GM23338 (cell line): ENCODE measurements at regions not wholly inside any gene's neighbourhood (a gene's known extent, or its start where the extent isn't known, plus 50 kb on each side); places are given as distances from the start of the nearest gene placed in this dataset.

Experiments used
- ATAC-seq: fragments of 200-7000 bp; cut with Tn5 transposase; 3 replicates; pipeline ENCODE4 v1.9.1; 2020
- DNase-seq: peaks from one replicate; pipeline ENCODE4 v3.0.0-alpha.2; 2015; ENCODE audit warnings: low spot score
- H2AFZ ChIP-seq: fragments of 200-600 bp; sonication (generic); 2 replicates; pipeline ENCODE4 v1.8.0; 2016; ENCODE audit warnings: antibody characterized with exemption, mild to moderate bottlenecking, moderate library complexity
- H3F3A ChIP-seq: fragments of 200-600 bp; sonication (generic); replicated peaks from 2 replicates; pipeline ENCODE4 v1.8.0; 2017; ENCODE audit warnings: antibody characterized with exemption, mixed run types, low read depth
- H3K27ac ChIP-seq: fragments of 200-600 bp; sonication (generic); 2 replicates; pipeline ENCODE4 v1.6.1; 2016; ENCODE audit warnings: low read depth
- H3K27me3 ChIP-seq: fragments of 200-600 bp; sonication (generic); 2 replicates; pipeline ENCODE4 v1.8.0; 2016; ENCODE audit warnings: mild to moderate bottlenecking, mixed run types, moderate library complexity; ENCODE audit not compliant: insufficient read depth
- H3K36me3 ChIP-seq: fragments of 200-600 bp; sonication (generic); 2 replicates; pipeline ENCODE4 v1.8.0; 2016; ENCODE audit warnings: mild to moderate bottlenecking; ENCODE audit not compliant: insufficient read depth
- H3K4me1 ChIP-seq: fragments of 200-600 bp; sonication (generic); 2 replicates; pipeline ENCODE4 v1.8.0; 2016; ENCODE audit warnings: mild to moderate bottlenecking, moderate library complexity; ENCODE audit not compliant: insufficient read depth
- H3K4me2 ChIP-seq: fragments of 200-600 bp; sonication (generic); 2 replicates; pipeline ENCODE4 v1.7.1; 2017; ENCODE audit warnings: mixed run types
- H3K4me3 ChIP-seq: fragments of 200-600 bp; sonication (generic); 2 replicates; pipeline ENCODE4 v1.6.1; 2016; ENCODE audit warnings: mixed run types
- H3K79me2 ChIP-seq: fragments of 200-600 bp; sonication (generic); replicated peaks from 2 replicates; pipeline ENCODE4 v1.8.0; 2017; ENCODE audit warnings: mild to moderate bottlenecking; ENCODE audit not compliant: insufficient read depth
- H3K9me2 ChIP-seq: fragments of 200-600 bp; sonication (generic); 2 replicates; pipeline ENCODE4 v1.8.0; 2017; ENCODE audit not compliant: insufficient read depth
- H4K20me1 ChIP-seq: fragments of 200-600 bp; sonication (generic); replicated peaks from 2 replicates; pipeline ENCODE4 v1.8.0; 2017; ENCODE audit warnings: mild to moderate bottlenecking; ENCODE audit not compliant: insufficient read depth
- H3K27ac Mint-ChIP-seq: 2 replicates; pipeline ENCODE4 v1.8.0; 2020; ENCODE audit warnings: inconsistent platforms, mild to moderate bottlenecking, moderate library complexity, mixed read lengths
- H3K27me3 Mint-ChIP-seq: 3 replicates; pipeline ENCODE4 v1.8.0; 2022; ENCODE audit warnings: low read depth, mild to moderate bottlenecking, moderate library complexity, mixed read lengths, inconsistent platforms; ENCODE audit not compliant: insufficient read depth, poor library complexity
- H3K36me3 Mint-ChIP-seq: 3 replicates; pipeline ENCODE4 v1.8.0; 2021; ENCODE audit warnings: low read depth, mild to moderate bottlenecking, inconsistent platforms, moderate library complexity, mixed read lengths
- H3K4me1 Mint-ChIP-seq: 3 replicates; pipeline ENCODE4 v1.8.0; 2020; ENCODE audit warnings: mild to moderate bottlenecking, inconsistent platforms, mixed read lengths
- H3K4me3 Mint-ChIP-seq: 3 replicates; pipeline ENCODE4 v1.8.0; 2021; ENCODE audit warnings: moderate library complexity, mild to moderate bottlenecking, inconsistent platforms, mixed read lengths
- H3K9me3 Mint-ChIP-seq: 3 replicates; pipeline ENCODE4 v1.8.0; 2020; ENCODE audit warnings: moderate library complexity, mild to moderate bottlenecking, inconsistent platforms, mixed read lengths
- CREB1 ChIP-seq: fragments of 250-450 bp; sonication (Bioruptor Pico); IDR thresholded peaks from 2 replicates; pipeline ENCODE4 v1.5.0; 2020; ENCODE audit warnings: low read depth, mild to moderate bottlenecking, moderate library complexity
- JUNB ChIP-seq: IDR thresholded peaks from one replicate; pipeline ENCODE4 v1.6.1; 2016; ENCODE audit warnings: antibody characterized with exemption; ENCODE audit not compliant: unreplicated experiment
- STAT1 ChIP-seq: IDR thresholded peaks from one replicate; pipeline ENCODE4 v1.6.1; 2016; ENCODE audit warnings: antibody characterized with exemption; ENCODE audit not compliant: unreplicated experiment
- ZNF114 ChIP-seq: fragments of 250-450 bp; sonication (Bioruptor Pico); IDR thresholded peaks from 2 replicates; pipeline ENCODE4 v1.5.0; 2020; ENCODE audit warnings: mild to moderate bottlenecking, moderate library complexity
- ZNF331 ChIP-seq: fragments of 250-450 bp; sonication (Bioruptor Pico); IDR thresholded peaks from 2 replicates; pipeline ENCODE4 v1.5.0; 2020; ENCODE audit warnings: low read depth, mild to moderate bottlenecking, moderate library complexity
- TF ChIP-seq, protein P1 (sequence below): fragments of 250-450 bp; sonication (Bioruptor Pico); IDR thresholded peaks from 2 replicates; pipeline ENCODE4 v1.5.0; 2020; ENCODE audit warnings: mild to moderate bottlenecking, moderate library complexity
- TF ChIP-seq, protein P2 (sequence below), 2 experiments: fragments of 200-600 bp in 1 of 2; sonication (generic) in 1 of 2; conservative IDR thresholded peaks; 2 replicates each; pipeline versions ENCODE4 v1.5.1 to v1.6.1; 2016 to 2017; ENCODE audit warnings: antibody characterized with exemption in 2 of 2, low read depth in 2 of 2, mild to moderate bottlenecking in 2 of 2, moderate library complexity in 1 of 2

DNA sequence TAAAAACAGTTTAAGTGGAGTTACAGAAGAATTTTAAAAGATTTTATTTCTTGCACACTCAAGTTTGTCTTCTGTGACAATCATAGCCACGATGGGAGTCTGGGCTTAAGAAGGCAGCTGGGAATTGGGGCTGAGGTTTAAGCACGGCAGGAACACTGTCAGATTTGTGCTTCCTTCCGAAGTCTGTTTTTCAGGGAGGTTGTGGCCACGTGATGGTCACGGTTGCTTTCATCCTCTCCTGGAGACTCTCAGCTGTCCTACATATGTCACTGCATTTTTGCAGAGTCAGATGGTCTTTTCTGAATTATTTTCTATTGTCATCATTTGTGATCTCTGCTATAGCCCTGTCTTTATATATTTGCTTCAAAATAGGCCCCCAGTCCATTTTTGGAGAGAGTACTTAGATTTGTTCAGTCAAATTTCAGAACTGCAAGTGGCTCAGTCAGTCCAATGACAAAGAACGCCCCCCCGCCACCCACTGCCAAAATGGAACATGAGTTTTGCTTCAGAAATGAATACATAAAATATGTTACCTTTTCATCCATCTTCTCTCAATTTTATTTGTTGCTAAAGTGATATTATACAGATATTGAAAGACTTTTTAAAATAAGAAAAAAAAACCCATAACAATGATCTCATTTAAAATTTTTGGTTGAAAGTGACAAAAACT, 111.8 kb upstream of the ZFP64 start (continued):
- TF ChIP-seq, protein P1, sequence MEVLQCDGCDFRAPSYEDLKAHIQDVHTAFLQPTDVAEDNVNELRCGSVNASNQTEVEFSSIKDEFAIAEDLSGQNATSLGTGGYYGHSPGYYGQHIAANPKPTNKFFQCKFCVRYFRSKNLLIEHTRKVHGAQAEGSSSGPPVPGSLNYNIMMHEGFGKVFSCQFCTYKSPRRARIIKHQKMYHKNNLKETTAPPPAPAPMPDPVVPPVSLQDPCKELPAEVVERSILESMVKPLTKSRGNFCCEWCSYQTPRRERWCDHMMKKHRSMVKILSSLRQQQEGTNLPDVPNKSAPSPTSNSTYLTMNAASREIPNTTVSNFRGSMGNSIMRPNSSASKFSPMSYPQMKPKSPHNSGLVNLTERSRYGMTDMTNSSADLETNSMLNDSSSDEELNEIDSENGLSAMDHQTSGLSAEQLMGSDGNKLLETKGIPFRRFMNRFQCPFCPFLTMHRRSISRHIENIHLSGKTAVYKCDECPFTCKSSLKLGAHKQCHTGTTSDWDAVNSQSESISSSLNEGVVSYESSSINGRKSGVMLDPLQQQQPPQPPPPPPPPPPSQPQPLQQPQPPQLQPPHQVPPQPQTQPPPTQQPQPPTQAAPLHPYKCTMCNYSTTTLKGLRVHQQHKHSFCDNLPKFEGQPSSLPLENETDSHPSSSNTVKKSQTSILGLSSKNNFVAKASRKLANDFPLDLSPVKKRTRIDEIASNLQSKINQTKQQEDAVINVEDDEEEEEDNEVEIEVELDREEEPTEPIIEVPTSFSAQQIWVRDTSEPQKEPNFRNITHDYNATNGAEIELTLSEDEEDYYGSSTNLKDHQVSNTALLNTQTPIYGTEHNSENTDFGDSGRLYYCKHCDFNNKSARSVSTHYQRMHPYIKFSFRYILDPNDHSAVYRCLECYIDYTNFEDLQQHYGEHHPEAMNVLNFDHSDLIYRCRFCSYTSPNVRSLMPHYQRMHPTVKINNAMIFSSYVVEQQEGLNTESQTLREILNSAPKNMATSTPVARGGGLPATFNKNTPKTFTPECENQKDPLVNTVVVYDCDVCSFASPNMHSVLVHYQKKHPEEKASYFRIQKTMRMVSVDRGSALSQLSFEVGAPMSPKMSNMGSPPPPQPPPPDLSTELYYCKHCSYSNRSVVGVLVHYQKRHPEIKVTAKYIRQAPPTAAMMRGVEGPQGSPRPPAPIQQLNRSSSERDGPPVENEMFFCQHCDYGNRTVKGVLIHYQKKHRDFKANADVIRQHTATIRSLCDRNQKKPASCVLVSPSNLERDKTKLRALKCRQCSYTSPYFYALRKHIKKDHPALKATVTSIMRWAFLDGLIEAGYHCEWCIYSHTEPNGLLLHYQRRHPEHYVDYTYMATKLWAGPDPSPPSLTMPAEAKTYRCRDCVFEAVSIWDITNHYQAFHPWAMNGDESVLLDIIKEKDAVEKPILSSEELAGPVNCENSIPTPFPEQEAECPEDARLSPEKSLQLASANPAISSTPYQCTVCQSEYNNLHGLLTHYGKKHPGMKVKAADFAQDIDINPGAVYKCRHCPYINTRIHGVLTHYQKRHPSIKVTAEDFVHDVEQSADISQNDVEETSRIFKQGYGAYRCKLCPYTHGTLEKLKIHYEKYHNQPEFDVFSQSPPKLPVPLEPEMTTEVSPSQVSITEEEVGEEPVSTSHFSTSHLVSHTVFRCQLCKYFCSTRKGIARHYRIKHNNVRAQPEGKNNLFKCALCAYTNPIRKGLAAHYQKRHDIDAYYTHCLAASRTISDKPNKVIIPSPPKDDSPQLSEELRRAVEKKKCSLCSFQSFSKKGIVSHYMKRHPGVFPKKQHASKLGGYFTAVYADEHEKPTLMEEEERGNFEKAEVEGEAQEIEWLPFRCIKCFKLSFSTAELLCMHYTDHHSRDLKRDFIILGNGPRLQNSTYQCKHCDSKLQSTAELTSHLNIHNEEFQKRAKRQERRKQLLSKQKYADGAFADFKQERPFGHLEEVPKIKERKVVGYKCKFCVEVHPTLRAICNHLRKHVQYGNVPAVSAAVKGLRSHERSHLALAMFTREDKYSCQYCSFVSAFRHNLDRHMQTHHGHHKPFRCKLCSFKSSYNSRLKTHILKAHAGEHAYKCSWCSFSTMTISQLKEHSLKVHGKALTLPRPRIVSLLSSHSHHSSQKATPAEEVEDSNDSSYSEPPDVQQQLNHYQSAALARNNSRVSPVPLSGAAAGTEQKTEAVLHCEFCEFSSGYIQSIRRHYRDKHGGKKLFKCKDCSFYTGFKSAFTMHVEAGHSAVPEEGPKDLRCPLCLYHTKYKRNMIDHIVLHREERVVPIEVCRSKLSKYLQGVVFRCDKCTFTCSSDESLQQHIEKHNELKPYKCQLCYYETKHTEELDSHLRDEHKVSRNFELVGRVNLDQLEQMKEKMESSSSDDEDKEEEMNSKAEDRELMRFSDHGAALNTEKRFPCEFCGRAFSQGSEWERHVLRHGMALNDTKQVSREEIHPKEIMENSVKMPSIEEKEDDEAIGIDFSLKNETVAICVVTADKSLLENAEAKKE, result no peak

DNA sequence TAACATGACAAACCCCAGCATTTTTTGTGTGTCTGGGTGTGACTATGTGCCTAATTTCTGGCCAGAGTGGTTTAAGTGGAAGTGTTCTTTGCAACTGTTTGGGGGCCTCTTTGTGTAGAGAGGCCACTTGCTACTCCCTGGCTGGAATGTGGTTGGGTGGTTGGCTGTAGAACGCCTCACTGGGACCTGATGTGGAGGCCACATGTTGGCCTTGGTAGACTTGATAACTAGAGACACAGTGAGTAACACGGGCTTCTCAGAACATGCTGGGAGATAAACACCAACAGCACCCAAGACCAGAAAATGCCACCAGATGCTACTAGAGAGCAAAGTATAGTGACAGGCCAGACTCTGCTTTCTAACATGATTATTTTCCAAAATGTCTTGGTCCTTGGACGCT, 111.2 kb upstream of the ZFP64 start:
- Mint-ChIP-seq H3K27me3 (no peaks in the 10 kb centered on the region), H3K27ac (no peak overlapping the region), H3K4me1 (peaks cover 2% of the 10 kb centered on the region; the same call in 2 of the 3 replicates), H3K36me3 (no peaks in the 10 kb centered on the region), H3K4me3 (no peak overlapping the region), H3K9me3 (no peaks in the 10 kb centered on the region; the same call in 1 of the 3 replicates)
- Histone ChIP-seq H3K4me3 (no peak overlapping the region), H3K79me2 (no peaks in the 10 kb centered on the region), H3K27me3 (no peaks in the 10 kb centered on the region), H3K36me3 (no peaks in the 10 kb centered on the region), H3F3A (no peaks in the 10 kb centered on the region), H3K27ac (no peak overlapping the region), H4K20me1 (no peaks in the 10 kb centered on the region), H2AFZ (no peak overlapping the region), H3K9me2 (no peaks in the 10 kb centered on the region), H3K4me1 (no peaks in the 10 kb centered on the region), H3K4me2 (no peak overlapping the region)
- ATAC-seq, result no peak
- no peak for DNase-seq
- TF ChIP-seq JUNB (no peak), ZNF331 (CRISPR knock-in tag) (no peak), ZNF114 (CRISPR knock-in tag) (no peak), STAT1 (no peak), CREB1 (CRISPR knock-in tag) (no peak)
- TF ChIP-seq, protein P2, sequence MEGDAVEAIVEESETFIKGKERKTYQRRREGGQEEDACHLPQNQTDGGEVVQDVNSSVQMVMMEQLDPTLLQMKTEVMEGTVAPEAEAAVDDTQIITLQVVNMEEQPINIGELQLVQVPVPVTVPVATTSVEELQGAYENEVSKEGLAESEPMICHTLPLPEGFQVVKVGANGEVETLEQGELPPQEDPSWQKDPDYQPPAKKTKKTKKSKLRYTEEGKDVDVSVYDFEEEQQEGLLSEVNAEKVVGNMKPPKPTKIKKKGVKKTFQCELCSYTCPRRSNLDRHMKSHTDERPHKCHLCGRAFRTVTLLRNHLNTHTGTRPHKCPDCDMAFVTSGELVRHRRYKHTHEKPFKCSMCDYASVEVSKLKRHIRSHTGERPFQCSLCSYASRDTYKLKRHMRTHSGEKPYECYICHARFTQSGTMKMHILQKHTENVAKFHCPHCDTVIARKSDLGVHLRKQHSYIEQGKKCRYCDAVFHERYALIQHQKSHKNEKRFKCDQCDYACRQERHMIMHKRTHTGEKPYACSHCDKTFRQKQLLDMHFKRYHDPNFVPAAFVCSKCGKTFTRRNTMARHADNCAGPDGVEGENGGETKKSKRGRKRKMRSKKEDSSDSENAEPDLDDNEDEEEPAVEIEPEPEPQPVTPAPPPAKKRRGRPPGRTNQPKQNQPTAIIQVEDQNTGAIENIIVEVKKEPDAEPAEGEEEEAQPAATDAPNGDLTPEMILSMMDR (conservative IDR thresholded peaks at IDR 0.05; ENCODE audit: low read depth in 2 of 2), result no peak
- TF ChIP-seq, protein P1, result no peak
